ENCODE measurements at regions not wholly inside any gene's neighbourhood (a gene's known extent, or its start where the extent isn't known, plus 50 kb on each side); places are given as distances from the start of the nearest gene placed in this dataset.
A peak's percentile ranks its signal among the peaks of the same experiment; 100 is the strongest.

- DNase-seq, result peak; percentile 27
Measured at GRCh38 chr4:177568931-177569330, 126.7 kb upstream of the AGA start.

GRCh38 chr4:177569434-177569833 lies 127.2 kb upstream of the AGA start:
- Histone ChIP-seq H3K9me3 (replicated peaks; ENCODE audit: control insufficient read depth, low read depth, low read length) (no peaks in the 10 kb centered on the region), H3K36me3 (ENCODE audit: control insufficient read depth, insufficient read depth, low read length) (no peaks in the 10 kb centered on the region), H3K27ac (ENCODE audit: low read length) (no peak overlapping the region), H3K4me1 (ENCODE audit: control insufficient read depth, insufficient read depth, low read length) (no peaks in the 10 kb centered on the region), H3K4me3 (ENCODE audit: low read length) (no peak overlapping the region), H3K27me3 (ENCODE audit: control insufficient read depth, insufficient read depth, low read length) (no peaks in the 10 kb centered on the region)
- no CpG with 5 or more reads among the region's 1 CpG for WGBS (ENCODE audit: insufficient coverage)
- DNase-seq, result peak; percentile 73

More at GRCh38 chr4:177568931-177569330, 126.7 kb upstream of the AGA start:
- no peaks in the 10 kb centered on the region for H3K27me3 ChIP-seq (ENCODE audit: control insufficient read depth, insufficient read depth, low read length)
- no CpG with 5 or more reads among the region's 3 CpGs for WGBS (ENCODE audit: insufficient coverage)
- H3K27ac ChIP-seq (ENCODE audit: low read length), result no peak overlapping the region
- no peaks in the 10 kb centered on the region for H3K36me3 ChIP-seq (ENCODE audit: control insufficient read depth, insufficient read depth, low read length)
- no peaks in the 10 kb centered on the region for H3K4me1 ChIP-seq (ENCODE audit: control insufficient read depth, insufficient read depth, low read length)
- H3K4me3 ChIP-seq (ENCODE audit: low read length), result no peak overlapping the region
- no peaks in the 10 kb centered on the region for H3K9me3 ChIP-seq (replicated peaks; ENCODE audit: control insufficient read depth, low read depth, low read length)

- Histone ChIP-seq H3K9me3 (replicated peaks; ENCODE audit: control insufficient read depth, low read depth, low read length) (no peaks in the 10 kb centered on the region), H3K36me3 (ENCODE audit: control insufficient read depth, insufficient read depth, low read length) (no peaks in the 10 kb centered on the region), H3K27me3 (ENCODE audit: control insufficient read depth, insufficient read depth, low read length) (no peaks in the 10 kb centered on the region), H3K4me3 (ENCODE audit: low read length) (no peak overlapping the region), H3K4me1 (ENCODE audit: control insufficient read depth, insufficient read depth, low read length) (no peaks in the 10 kb centered on the region), H3K27ac (ENCODE audit: low read length) (no peak overlapping the region)
- WGBS (ENCODE audit: insufficient coverage), result no CpG with 5 or more reads among the region's 2 CpGs
- DNase-seq, result no peak
Measured at GRCh38 chr4:177573507-177573906, 131.3 kb upstream of the AGA start.

- WGBS (ENCODE audit: insufficient coverage), result 74% methylated on average over 3 of the region's 8 CpGs
- Histone ChIP-seq H3K4me3 (ENCODE audit: low read length) (no peak overlapping the region), H3K27me3 (ENCODE audit: control insufficient read depth, insufficient read depth, low read length) (no peaks in the 10 kb centered on the region), H3K4me1 (ENCODE audit: control insufficient read depth, insufficient read depth, low read length) (no peaks in the 10 kb centered on the region), H3K27ac (ENCODE audit: low read length) (no peak overlapping the region), H3K36me3 (ENCODE audit: control insufficient read depth, insufficient read depth, low read length) (no peaks in the 10 kb centered on the region), H3K9me3 (replicated peaks; ENCODE audit: control insufficient read depth, low read depth, low read length) (no peaks in the 10 kb centered on the region)
- no peak for DNase-seq
Measured at GRCh38 chr4:177574446-177574845, 132.2 kb upstream of the AGA start.

GRCh38 chr4:177579649-177580048 lies 137.4 kb upstream of the AGA start:
- no peak overlapping the region for H3K4me3 ChIP-seq (ENCODE audit: low read length)
- WGBS (ENCODE audit: insufficient coverage), result no CpG with 5 or more reads among the region's 1 CpG
- H3K36me3 ChIP-seq (ENCODE audit: control insufficient read depth, insufficient read depth, low read length), result no peaks in the 10 kb centered on the region
- H3K9me3 ChIP-seq (replicated peaks; ENCODE audit: control insufficient read depth, low read depth, low read length), result no peaks in the 10 kb centered on the region
- H3K4me1 ChIP-seq (ENCODE audit: control insufficient read depth, insufficient read depth, low read length), result no peaks in the 10 kb centered on the region
- no peak for DNase-seq
- H3K27me3 ChIP-seq (ENCODE audit: control insufficient read depth, insufficient read depth, low read length), result no peaks in the 10 kb centered on the region
- no peak overlapping the region for H3K27ac ChIP-seq (ENCODE audit: low read length)

GRCh38 chr4:177582992-177583391 lies 140.8 kb upstream of the AGA start:
- Histone ChIP-seq H3K27ac (ENCODE audit: low read length) (no peak overlapping the region), H3K9me3 (replicated peaks; ENCODE audit: control insufficient read depth, low read depth, low read length) (no peaks in the 10 kb centered on the region)
- no peak for DNase-seq

GRCh38 chr4:177587989-177588388 lies 145.8 kb upstream of the AGA start:
- Histone ChIP-seq H3K4me3 (ENCODE audit: low read length) (no peak overlapping the region), H3K4me1 (ENCODE audit: control insufficient read depth, insufficient read depth, low read length) (no peaks in the 10 kb centered on the region), H3K27ac (ENCODE audit: low read length) (no peak overlapping the region), H3K27me3 (ENCODE audit: control insufficient read depth, insufficient read depth, low read length) (no peaks in the 10 kb centered on the region), H3K36me3 (ENCODE audit: control insufficient read depth, insufficient read depth, low read length) (no peaks in the 10 kb centered on the region), H3K9me3 (replicated peaks; ENCODE audit: control insufficient read depth, low read depth, low read length) (no peaks in the 10 kb centered on the region)
- no CpG with 5 or more reads among the region's 2 CpGs for WGBS (ENCODE audit: insufficient coverage)
- no peak for DNase-seq

More at GRCh38 chr4:177582992-177583391, 140.8 kb upstream of the AGA start:
- no peaks in the 10 kb centered on the region for H3K4me1 ChIP-seq (ENCODE audit: control insufficient read depth, insufficient read depth, low read length)
- no peaks in the 10 kb centered on the region for H3K27me3 ChIP-seq (ENCODE audit: control insufficient read depth, insufficient read depth, low read length)
- no peak overlapping the region for H3K4me3 ChIP-seq (ENCODE audit: low read length)
- no peaks in the 10 kb centered on the region for H3K36me3 ChIP-seq (ENCODE audit: control insufficient read depth, insufficient read depth, low read length)

- H3K4me3 ChIP-seq (ENCODE audit: low read length), result no peak overlapping the region
- no CpG with 5 or more reads among the region's 2 CpGs for WGBS (ENCODE audit: insufficient coverage)
- DNase-seq, result no peak
Measured at GRCh38 chr4:177595386-177595785, 153.1 kb upstream of the AGA start.

GRCh38 chr4:177596035-177596434 lies 153.8 kb upstream of the AGA start:
- Histone ChIP-seq H3K4me3 (ENCODE audit: low read length) (no peak overlapping the region), H3K36me3 (ENCODE audit: control insufficient read depth, insufficient read depth, low read length) (no peaks in the 10 kb centered on the region), H3K27me3 (ENCODE audit: control insufficient read depth, insufficient read depth, low read length) (no peaks in the 10 kb centered on the region), H3K9me3 (replicated peaks; ENCODE audit: control insufficient read depth, low read depth, low read length) (no peaks in the 10 kb centered on the region), H3K4me1 (ENCODE audit: control insufficient read depth, insufficient read depth, low read length) (no peaks in the 10 kb centered on the region), H3K27ac (ENCODE audit: low read length) (no peak overlapping the region)
- DNase-seq, result no peak
- 92% methylated on average over 2 of the region's 4 CpGs for WGBS (ENCODE audit: insufficient coverage)

More at GRCh38 chr4:177595386-177595785, 153.1 kb upstream of the AGA start:
- H3K9me3 ChIP-seq (replicated peaks; ENCODE audit: control insufficient read depth, low read depth, low read length), result no peaks in the 10 kb centered on the region
- no peaks in the 10 kb centered on the region for H3K27me3 ChIP-seq (ENCODE audit: control insufficient read depth, insufficient read depth, low read length)
- no peak overlapping the region for H3K27ac ChIP-seq (ENCODE audit: low read length)
- no peaks in the 10 kb centered on the region for H3K36me3 ChIP-seq (ENCODE audit: control insufficient read depth, insufficient read depth, low read length)
- H3K4me1 ChIP-seq (ENCODE audit: control insufficient read depth, insufficient read depth, low read length), result no peaks in the 10 kb centered on the region

GRCh38 chr4:177596991-177597390 lies 154.8 kb upstream of the AGA start:
- Histone ChIP-seq H3K27ac (ENCODE audit: low read length) (no peak overlapping the region), H3K9me3 (replicated peaks; ENCODE audit: control insufficient read depth, low read depth, low read length) (no peaks in the 10 kb centered on the region), H3K4me1 (ENCODE audit: control insufficient read depth, insufficient read depth, low read length) (no peaks in the 10 kb centered on the region), H3K4me3 (ENCODE audit: low read length) (no peak overlapping the region), H3K36me3 (ENCODE audit: control insufficient read depth, insufficient read depth, low read length) (no peaks in the 10 kb centered on the region), H3K27me3 (ENCODE audit: control insufficient read depth, insufficient read depth, low read length) (no peaks in the 10 kb centered on the region)
- no CpG with 5 or more reads among the region's 7 CpGs for WGBS (ENCODE audit: insufficient coverage)
- DNase-seq, result no peak

- no peak for DNase-seq
- Histone ChIP-seq H3K9me3 (replicated peaks; ENCODE audit: control insufficient read depth, low read depth, low read length) (no peaks in the 10 kb centered on the region), H3K27ac (ENCODE audit: low read length) (no peak overlapping the region), H3K27me3 (ENCODE audit: control insufficient read depth, insufficient read depth, low read length) (no peaks in the 10 kb centered on the region), H3K4me1 (ENCODE audit: control insufficient read depth, insufficient read depth, low read length) (no peaks in the 10 kb centered on the region), H3K36me3 (ENCODE audit: control insufficient read depth, insufficient read depth, low read length) (no peaks in the 10 kb centered on the region), H3K4me3 (ENCODE audit: low read length) (no peak overlapping the region)
- no CpG with 5 or more reads among the region's 1 CpG for WGBS (ENCODE audit: insufficient coverage)
Measured at GRCh38 chr4:177605252-177605651, 163.0 kb upstream of the AGA start.

All from muscle of leg (tissue), 3 donors.